NCI-H128 (cell line): ENCODE measurements at regions not wholly inside any gene's neighbourhood (a gene's known extent, or its start where the extent isn't known, plus 50 kb on each side); places are given as distances from the start of the nearest gene placed in this dataset.
"Not testable (repeated sequence)": the region's sequence is repeated elsewhere in the genome, so short reads cannot be mapped to it uniquely, and the experiment has no call there.

ENCODE experiments used
- DNase-seq: peaks from one replicate; lab custom pipeline; 2025; ENCODE audit not compliant: unreplicated experiment; lab: John Stamatoyannopoulos, UW

DNA sequence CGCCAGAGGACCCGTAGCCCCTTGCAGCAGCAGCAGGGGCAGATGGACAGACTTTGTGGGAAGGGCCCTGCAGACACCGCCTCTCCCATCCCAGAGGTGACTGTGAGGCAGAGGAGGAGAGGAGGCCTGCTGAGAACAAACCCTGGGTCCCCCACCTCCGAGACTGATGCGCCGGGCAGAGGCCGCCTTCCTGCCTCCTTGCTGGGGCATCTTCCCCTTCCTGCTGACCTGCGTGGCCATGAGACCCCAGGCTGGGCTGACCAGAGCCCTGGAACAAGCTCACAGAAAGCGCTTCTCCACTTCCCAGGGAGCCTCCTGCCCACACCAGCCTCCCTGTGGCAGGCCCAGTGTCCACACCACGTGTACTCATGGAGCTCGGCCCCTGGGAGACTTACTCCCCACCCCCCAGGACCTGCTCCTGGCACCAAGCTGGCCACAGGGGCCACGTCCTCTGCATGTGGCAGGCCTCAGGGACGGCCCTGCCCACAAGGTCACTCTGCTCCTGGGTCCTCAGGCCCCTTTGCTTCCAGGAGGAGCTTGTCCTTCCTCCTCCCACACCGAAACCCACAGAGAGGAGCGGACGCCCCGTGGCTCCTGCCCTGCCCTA, 119.0 kb upstream of the ZNF469 start:
- not testable (repeated sequence) for DNase-seq

DNA sequence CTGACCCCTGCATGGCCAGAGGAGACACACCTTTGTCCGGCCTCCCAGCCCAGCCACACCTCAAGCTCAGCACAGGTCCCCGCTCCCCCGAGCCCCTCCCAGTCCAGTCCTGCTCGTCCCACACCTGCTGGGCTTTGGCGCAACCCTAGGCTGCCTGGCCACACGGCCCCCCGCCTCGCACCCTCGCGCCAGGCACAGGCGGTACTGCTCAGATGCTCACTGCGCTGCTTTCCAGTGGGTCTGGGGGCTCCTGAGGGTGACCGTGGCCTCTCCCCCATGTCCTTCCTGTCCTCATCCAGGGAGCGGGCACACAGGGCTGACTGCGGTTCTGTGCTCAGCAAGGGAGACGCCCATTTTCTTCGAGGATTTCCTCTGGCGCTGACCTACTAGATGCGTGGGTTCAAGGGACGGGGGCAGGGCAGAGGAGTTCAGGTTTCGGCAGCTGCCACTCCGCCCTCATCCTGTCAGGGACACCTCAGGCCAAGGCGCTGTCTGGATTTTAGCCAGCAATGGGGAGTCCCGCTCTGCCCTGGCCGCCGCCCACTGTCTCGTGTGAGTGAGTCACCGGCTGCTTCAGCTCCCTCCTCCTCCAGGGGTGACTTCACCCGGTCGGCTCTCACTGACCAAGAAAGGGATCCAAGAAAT, 118.0 kb upstream of the ZNF469 start:
- DNase-seq, result no peak

DNA sequence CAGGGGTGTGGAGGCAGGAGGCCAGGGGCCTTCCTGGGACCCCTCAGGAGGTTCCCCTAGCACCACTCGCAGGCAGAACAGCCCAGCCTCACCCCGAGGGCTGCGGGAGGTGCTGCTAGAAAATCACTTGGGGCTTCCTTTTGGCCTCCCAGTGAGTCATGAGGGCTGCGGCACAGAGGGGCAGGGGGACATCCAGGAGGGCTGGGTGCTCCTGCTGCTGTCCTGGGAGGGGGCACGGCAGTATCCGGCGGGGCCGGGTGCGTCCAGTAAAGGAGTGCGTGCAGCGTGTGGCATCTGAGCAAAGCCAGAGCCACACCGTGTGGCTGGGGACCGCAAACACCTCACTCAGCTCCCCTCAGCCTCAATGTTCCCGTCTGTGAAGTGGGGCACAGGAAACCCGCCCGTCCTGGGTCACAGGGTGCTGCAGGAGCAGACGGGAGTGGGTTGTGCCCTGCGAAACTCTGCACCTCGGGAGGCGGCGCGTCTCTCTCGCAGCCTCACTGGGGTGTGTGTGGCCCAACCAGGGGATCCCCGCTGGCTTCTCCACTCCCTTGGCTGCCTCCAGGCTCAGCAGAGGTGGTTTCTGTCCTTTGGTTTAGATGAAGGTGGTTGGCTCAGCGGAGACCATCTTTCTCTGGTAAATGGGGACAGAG, 117.3 kb upstream of the ZNF469 start:
- not testable (repeated sequence) for DNase-seq

DNA sequence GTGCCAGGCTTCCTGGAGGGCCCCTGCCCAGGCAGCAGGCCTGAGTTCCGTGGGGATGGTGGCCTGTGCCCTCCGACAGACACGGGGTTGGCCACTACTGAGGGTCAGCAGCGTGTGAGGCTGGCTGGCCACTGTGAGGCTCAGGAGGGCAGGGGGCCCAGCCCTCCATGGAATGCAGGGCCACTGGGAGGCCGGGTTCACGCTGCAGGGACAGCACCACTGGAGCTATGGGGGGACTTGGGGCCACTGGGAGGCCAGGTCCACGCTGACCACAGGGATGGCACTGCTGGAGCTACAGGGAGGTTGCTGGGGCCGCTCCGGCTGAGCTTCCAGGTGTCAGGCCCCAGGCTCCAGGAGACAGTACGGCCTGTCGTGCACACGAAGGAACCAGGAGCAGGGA, 116.7 kb upstream of the ZNF469 start:
- not testable (repeated sequence) for DNase-seq

DNA sequence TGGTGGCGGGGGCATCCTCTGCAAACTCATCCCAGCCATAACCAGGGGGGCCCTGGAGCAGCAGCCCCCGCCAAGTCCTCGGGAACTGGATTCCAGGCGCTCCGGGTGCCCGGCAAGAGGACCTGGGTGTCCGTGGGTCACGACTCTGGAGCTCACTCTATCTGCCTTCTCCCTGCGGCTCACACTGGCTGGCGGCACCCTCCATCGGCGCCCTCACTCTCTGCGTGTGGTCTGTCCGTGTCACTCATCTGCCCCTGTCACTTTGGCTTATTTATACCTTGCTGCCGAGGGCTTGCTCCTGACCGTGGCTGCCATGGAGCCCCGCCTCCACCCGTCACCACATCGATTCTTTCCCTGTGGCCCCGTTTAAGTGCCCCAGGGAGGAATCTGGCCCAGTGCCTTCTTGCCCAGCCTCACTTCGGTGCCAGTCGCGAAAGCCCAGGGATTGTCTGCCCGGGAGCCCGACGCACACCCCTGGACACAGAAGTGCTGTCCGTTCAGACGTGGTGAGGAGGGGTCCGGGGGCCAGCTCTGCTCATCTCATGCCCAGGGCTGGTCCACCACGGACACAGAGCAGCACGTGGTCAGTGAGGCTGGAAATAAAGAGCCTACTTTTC, 115.7 kb upstream of the ZNF469 start:
- DNase-seq, result not testable (repeated sequence)

DNA sequence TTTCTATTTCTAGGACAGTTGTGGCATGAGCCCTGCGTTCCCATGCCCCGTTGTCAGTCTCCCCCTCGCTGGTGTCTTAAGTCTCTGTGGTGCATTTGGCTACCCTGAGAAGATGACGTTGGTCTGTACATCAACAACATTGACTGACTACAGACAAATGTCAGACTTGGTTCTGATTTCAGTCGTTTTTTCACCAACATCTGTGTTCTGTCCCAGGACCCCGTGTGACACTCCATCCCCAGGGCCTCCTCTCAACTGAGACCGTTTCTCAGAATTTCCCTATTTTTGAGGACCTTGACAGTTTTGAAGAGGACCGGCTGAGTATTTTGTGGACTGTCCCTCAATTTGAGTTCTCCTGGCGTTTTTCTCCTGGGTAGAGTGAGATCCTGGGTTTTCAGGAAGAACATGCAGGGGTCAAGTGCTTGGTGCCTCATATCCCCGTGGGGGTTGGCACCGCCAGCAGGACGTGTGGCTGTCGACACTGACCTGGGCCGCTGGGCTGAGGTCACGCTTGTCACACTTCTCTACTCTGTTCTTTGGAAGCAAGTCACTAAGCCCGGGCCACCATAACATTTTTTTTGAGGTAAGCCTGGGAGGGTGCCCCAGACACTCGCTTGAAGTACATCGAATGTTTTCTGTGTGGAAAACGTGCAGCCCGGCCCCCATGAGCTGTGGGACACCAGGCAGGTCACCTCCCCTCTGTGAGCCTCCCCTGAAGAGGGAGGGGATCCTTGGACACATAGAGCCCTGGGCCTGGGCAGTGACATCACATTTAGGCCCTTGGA, 114.4 kb upstream of the ZNF469 start:
- DNase-seq, result not testable (repeated sequence)

DNA sequence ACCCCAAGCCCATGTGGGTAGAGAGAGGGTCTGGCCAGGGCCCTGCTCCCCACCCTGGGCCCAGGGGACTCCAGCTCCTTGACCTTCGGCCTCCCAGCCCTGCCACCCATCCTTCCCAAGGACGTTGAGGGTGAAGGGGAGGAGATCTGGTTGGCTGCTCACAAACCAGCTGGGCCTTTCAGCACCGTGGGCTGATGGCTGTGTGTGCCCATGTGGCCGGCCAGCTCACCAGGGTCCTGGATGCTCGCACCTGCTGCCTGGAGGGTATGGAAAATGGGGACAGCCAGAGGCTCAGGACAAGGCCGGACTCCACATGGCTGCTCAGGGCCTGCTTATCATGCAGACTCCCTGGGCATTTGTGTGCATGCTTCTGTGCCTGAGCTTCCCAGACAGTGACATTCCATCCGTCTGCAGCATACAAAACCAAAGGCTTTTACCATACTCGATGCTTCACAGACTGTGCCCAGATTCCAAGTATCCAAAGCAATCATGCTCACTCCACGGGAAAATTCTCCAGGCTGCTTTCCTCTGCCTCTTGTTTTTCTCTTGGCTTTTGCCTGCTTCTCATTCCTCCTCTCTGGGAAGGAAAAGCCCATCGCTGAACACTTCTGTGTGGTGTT, 112.5 kb upstream of the ZNF469 start:
- DNase-seq, result not testable (repeated sequence)

DNA sequence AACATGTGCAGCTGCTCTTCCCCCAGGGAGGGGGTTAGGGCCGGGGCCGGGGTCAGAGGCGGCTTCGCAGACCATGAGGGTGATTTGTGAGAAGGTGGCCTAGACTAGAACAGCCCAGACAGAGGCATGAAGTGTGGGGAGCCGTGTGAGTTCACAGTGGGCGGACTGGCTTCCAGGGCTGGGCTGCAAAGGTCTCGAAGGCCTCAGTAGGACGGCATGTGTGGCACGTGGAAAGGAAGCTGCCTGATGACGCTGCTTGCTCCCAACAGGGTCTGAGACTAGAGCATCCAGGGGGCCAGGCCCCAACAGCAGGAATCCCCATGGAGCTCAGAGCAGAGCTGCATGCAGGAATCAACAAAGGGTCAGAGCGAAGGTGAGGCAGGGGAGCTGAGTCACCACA, 111.5 kb upstream of the ZNF469 start:
- not testable (repeated sequence) for DNase-seq

DNA sequence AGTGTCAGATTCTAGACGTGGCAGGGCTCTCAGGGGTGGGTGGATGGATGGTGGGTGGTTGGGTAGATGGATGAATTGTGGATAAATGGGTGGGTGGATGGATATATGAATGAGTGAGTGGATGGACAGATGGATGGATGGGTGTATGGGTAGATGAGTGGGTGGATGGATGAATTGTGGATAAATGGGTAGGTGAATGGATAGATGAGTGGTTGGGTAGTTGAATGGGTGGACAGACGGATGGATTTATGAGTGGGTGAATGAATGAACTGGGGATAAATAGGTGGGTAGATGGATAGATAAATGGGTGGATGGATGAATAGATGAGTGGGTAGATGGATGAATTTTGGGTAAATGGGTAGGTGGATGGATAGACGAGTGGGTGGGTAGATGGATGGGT, 111.0 kb upstream of the ZNF469 start:
- DNase-seq, result not testable (repeated sequence)

DNA sequence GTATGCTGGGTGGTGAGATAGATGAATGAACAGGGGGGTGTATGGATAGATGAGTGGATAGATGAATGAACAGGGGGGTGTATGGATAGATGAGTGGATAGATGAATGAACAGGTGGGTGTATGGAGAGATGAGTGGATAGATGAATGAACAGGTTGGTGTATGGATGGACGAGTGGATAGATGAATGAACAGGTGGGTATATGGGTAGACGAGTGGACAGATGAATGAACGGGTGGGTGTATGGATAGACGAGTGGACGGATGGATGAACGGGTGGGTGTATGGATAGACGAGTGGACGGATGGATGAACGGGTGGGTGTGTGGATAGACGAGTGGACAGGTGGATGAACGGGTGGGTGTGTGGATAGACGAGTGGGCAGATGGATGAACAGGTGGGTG, 110.3 kb upstream of the ZNF469 start:
- not testable (repeated sequence) for DNase-seq

DNA sequence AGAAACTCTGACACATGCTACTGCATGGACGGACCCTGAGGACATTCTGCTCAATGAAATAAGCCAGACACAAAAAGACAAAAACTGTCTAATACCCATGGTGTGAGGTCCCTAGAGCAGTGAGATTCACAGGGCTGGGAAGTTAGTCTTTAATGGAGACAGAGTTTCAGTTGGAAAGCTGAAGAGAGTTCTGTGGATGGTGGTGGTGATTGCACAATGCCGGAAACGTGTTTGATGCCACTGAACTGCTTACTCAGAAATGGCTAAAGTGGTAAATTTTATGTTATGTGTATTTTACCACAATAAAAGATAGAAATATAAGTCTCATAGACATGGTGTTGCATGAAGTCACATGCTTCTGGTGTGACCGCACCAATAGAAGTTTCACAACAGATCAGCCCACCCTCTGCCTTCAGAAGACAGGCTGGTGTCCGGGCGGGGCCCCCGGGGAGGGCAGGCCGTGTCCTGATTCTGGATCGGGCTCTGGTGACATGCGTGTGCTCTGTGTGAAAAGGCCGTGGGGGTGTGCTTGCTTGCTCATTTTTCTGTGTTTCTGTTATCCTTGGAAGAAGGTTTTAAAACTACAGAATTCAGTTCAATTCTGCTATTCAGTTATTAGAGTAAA, 108.5 kb upstream of the ZNF469 start:
- DNase-seq, result not testable (repeated sequence)

DNA sequence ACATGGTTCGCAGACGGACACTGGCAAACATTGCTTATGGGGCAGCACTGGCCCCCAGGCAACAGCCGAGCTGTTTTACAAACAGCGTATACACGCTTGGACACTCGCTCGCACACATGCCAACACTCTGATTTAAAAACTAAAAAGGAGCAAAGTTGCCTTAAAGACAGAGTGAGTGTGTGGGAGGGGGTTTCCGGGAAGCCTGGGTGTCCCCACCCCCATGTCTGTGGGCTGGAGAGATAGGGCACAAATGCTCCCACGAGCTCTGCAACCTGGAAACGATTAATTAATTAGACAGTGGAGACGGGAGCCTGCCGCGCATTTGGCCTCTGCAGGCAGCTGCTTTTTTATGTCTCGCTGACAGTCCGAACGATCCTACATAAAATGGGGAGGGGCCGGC, 107.9 kb upstream of the ZNF469 start:
- no peak for DNase-seq

DNA sequence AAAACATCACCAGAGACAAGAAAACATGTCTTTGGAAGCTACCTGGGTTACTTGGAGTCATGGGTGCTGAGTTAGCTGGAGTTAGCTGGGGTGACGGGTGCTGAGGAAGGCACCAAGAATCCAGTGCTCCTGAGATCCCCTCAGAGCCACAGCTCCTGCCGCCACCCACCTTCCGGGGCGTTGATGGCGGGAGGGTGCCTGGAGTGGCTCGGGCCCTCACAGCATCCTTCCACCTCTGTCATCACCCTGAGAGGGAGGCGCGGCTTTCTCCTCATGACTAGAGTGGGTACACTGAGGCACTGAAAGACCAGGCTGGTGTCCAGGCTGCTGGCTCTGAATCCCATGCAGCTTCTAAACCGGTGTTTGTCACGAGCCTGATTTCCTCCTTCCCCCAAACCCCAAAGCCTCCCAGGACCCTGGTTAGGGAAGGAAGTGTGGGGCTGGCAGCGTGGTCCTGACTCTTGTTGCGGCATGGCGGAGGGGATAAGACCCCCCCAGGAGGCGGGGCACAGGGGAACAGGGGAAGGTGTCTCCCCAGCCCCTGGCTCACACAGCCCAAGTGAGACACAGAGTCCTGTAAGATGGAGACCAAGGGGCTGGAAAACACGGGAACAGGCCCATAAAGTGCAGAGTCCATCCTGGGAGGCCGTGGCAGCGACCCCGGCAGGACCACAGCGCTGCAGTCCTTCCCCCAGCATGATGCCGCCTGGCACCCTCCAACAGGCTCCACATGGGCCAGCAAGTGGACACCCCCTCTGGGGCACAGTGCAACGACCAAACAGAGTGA, 107.2 kb upstream of the ZNF469 start:
- not testable (repeated sequence) for DNase-seq

DNA sequence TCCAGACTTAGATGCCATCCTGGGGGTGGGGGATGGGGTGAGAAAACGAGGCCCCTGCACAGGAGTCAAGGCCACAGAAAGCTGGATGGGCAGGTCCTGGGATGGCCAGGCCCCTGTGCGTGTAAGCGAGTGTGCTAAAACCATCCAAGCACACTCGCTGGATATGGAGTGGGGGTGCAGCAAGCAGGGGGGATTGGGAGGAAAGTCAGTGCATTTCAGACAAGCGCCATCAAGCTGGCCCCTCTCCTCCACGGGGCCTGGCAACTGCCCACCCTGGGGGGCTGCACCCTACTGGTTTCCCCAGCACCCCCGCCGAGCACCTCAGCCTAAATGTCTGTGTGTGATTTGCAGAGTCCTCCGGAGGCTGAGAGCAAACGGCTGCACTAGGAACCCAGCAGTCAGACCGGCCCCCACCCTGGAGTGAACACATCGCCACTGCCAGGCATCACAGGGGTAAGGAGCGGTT, 106.6 kb upstream of the ZNF469 start:
- not testable (repeated sequence) for DNase-seq

DNA sequence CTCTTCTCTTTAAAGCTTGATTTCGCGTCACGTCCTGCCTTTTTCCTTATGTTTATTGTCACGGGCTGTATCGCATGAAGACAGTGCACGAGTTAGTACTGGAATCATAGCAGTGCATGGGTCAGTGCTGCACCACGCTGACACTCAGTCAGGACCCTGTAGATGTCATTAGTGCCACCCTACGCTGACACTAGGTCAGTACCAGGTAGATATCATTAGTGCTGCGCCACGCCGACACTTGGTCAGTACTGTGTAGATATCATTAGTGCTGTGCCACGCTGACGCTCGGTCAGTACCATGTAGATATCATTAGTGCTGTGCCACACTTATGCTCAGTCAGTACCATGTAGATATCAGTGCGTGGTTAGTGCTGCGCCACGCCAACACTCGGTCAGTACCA, 106.2 kb upstream of the ZNF469 start:
- no peak for DNase-seq

DNA sequence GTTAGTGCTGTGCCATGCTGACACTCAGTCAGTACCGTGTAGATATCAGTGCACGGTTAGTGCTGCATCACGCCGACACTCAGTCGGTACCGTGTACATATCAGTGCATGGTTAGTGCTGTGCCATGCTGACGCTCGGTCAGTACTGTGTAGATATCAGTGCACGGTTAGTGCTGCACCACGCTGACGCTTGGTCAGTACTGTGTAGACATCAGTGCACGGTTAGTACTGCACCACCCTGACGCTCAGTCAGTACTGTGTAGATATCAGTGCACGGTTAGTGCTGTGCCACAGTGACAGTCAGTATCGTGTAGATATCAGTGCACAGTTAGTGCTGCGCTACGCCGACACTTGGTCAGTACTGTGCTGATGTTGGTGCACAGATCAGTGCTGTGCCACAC, 102.8 kb upstream of the ZNF469 start:
- DNase-seq, result no peak

DNA sequence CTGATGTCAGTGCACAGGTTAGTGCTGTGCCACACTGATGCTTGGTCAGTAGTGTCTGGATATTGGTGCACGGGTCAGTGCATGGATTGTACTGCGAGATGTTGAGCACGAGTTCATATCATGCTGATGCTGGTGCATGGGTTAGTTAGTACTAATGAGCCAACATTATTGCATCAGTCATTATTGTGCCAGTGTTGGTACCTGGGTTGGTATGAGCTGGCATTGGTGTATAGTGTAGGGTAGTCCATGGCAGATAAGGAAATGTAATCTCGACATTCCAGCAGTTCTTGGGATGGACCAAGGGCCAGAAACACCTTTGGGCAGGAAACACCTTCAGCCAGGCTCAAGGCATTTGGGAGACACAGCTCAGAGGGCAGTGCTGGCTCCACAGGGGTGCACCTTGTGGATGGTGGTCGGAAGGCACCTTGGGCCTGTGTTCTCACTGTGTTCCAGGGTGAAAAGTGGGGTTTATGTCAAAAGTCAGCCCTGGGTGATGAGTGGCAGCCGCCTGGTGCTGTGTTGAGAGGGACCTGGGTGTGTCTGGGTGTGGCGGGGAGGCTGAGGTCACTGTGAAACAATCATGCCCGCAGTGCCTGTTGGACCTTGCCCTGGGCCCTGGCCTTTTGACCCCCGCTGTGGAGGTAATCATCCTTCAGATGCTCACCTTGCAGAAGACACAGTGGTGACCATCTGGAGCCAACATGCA, 100.7 kb upstream of the ZNF469 start:
- no peak for DNase-seq

DNA sequence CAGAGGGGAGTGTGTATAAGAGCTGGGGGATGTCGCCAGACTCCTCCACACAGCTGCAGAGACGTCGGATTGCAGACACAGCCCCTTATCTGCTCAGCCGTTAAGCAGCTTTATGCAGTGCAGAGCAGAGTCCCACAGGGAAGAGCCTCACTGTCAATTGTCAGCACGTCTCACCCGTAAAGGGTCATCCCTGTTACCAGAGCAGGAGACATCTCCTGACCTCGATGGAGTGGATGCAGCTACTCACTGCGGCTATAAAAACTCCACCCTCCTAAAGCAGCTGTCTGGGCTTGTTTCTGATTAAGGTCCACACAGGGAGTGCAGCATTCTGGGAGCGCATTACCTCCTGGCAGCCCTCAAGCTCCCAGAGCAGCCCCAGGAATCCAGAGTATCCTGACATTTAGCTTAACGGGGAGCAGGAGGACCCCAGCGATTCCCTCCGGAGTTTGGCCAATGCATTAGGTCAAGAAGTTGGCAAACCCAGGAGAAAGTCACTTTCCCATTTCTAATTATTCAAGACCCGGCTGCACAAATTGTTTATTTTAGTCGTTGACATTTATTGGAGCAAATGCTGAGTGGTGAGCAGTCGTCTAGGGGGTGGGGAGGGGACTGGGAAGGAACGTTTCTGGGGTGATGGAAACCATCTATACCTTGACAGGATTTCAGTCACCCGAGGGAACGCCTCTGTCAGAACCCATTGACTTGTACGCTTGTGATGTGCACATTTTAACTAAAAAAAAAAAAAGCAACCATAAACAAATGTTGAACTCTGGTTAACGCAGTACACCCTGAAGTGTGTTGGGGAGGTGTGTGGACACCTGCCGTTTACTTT, 100.0 kb upstream of the ZNF469 start:
- DNase-seq, result no peak
